NCI-H774 (cell line): ENCODE measurements at regions not wholly inside any gene's neighbourhood (a gene's known extent, or its start where the extent isn't known, plus 50 kb on each side); places are given as distances from the start of the nearest gene placed in this dataset.
A peak's percentile ranks its signal among the peaks of the same experiment; 100 is the strongest.

Experiments
- DNase-seq: peaks from one replicate; lab custom pipeline; 2025; lab: John Stamatoyannopoulos, UW

- no peak for DNase-seq
Observed at GRCh38 chr3:188974856-188975599, 196.7 kb upstream of the TPRG1 start.

- peak; percentile 77 for DNase-seq
Observed at GRCh38 chr3:188975600-188976314, 196.0 kb upstream of the TPRG1 start.

- no peak for DNase-seq
Observed at GRCh38 chr3:188976407-188976806, 195.4 kb upstream of the TPRG1 start.

- DNase-seq, result no peak
Observed at GRCh38 chr3:188978421-188979171, 193.2 kb upstream of the TPRG1 start.

GRCh38 chr3:188979248-188979647 is 192.5 kb upstream of the TPRG1 start:
- DNase-seq, result no peak

- DNase-seq, result no peak
Observed at GRCh38 chr3:188979669-188980310, 192.0 kb upstream of the TPRG1 start.

- peak; percentile 9 for DNase-seq
Observed at GRCh38 chr3:188993181-188993580, 178.6 kb upstream of the TPRG1 start.

- no peak for DNase-seq
Observed at GRCh38 chr3:189001559-189001958, 170.2 kb upstream of the TPRG1 start.

GRCh38 chr3:189003410-189003809 is 168.4 kb upstream of the TPRG1 start:
- no peak for DNase-seq

- DNase-seq, result no peak
Observed at GRCh38 chr3:189013224-189013888, 158.4 kb upstream of the TPRG1 start.

- DNase-seq, result no peak
Observed at GRCh38 chr3:189014526-189014925, 157.2 kb upstream of the TPRG1 start.

GRCh38 chr3:189022576-189023466 is 148.9 kb upstream of the TPRG1 start:
- DNase-seq, result peak; percentile 79

- DNase-seq, result no peak
Observed at GRCh38 chr3:189025866-189026265, 145.9 kb upstream of the TPRG1 start.

GRCh38 chr3:189027626-189028155 is 144.1 kb upstream of the TPRG1 start:
- DNase-seq, result no peak

GRCh38 chr3:189038773-189039745 is 132.7 kb upstream of the TPRG1 start:
- no peak for DNase-seq

- DNase-seq, result no peak
Observed at GRCh38 chr3:189040656-189041335, 131.0 kb upstream of the TPRG1 start.

- DNase-seq, result peak; percentile 57
Observed at GRCh38 chr3:189041482-189042090, 130.2 kb upstream of the TPRG1 start.

GRCh38 chr3:189042832-189043231 is 128.9 kb upstream of the TPRG1 start:
- DNase-seq, result no peak
